ENCODE measurements at regions not wholly inside any gene's neighbourhood (a gene's known extent, or its start where the extent isn't known, plus 50 kb on each side); places are given as distances from the start of the nearest gene placed in this dataset.

DNA sequence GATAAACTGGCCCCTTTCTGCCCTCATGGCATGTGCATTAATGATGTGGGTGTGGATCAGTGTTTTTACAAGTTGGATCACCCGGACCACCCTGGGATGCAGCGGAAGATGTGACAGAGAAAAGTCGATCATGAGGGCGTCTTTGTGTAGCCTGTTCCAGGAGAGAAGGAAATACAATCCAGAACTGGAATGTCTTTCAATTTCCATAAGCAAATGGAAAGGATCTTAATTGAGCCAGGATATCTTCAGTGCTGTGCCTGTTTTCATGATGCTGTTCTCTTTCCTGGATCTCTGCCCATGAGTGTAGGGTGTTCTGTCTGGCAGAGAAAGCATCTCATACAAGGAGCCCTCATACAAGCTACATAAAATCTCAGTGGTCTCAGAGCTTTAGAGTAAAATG is 481.4 kb downstream of the XYLT1 start:
- Histone ChIP-seq H2AK5ac (ENCODE audit: low read depth, low read length) (no peak overlapping the region), H3K79me1 (ENCODE audit: low read depth in 1 of 2, low read length in 2 of 2) (no peaks in the 10 kb centered on the region)
- in situ Hi-C loops (cut with MboI; ENCODE audit: low sequenced_read_pairs) = no loop called here

More for the DNA sequence above, 481.4 kb downstream of the XYLT1 start:
- intact Hi-C loops (cut with micrococcal nuclease) (no loop called here), dilution Hi-C loops (cut with HindIII; ENCODE audit: low sequenced_read_pairs, unreplicated experiment) (no loop called here)
- Histone ChIP-seq H4K20me1 (ENCODE audit: insufficient read depth, low read length) (no peaks in the 10 kb centered on the region), H3K14ac (replicated peaks; ENCODE audit: low read depth, low read length) (no peak overlapping the region), H3K23ac (ENCODE audit: low read depth, low read length) (no peak overlapping the region), H2AK9ac (replicated peaks; ENCODE audit: low read depth, low read length, poor library complexity) (no peak overlapping the region), H4K91ac (ENCODE audit: insufficient read depth, low read depth, low read length) (no peak overlapping the region), H3K27me3 (ENCODE audit: control insufficient read depth, insufficient read depth, low read length) (no peaks in the 10 kb centered on the region), H3K9me3 (ENCODE audit: control insufficient read depth, insufficient read depth, low read length) (peaks cover 12% of the 10 kb centered on the region), H2BK20ac (ENCODE audit: low read depth, low read length) (no peak overlapping the region), H3K9me1 (ENCODE audit: insufficient read depth, low read length) (no peaks in the 10 kb centered on the region), H2BK5ac (ENCODE audit: low read depth, low read length, poor library complexity, severe bottlenecking) (no peak overlapping the region), H3K18ac (ENCODE audit: low read depth, low read length) (no peak overlapping the region), H3K4ac (ENCODE audit: low read depth, low read length) (no peak overlapping the region), H3K4me2 (ENCODE audit: low read depth, low read length) (no peak overlapping the region), H3K9ac (ENCODE audit: low read depth, low read length) (no peak overlapping the region), H4K8ac (ENCODE audit: low read depth in 2 of 2, low read length in 2 of 2) (no peak overlapping the region), H3K4me3 (ENCODE audit: insufficient read depth, low read depth, low read length) (no peak overlapping the region), H3K27ac (ENCODE audit: insufficient read depth, low read length) (no peak overlapping the region), H3K36me3 (ENCODE audit: control insufficient read depth, insufficient read depth, low read length) (no peaks in the 10 kb centered on the region), H2BK15ac (ENCODE audit: low read depth, low read length) (no peak overlapping the region), H4K5ac (ENCODE audit: low read depth, low read length) (no peak overlapping the region), H3K4me1 (ENCODE audit: control insufficient read depth, insufficient read depth, low read length) (no peaks in the 10 kb centered on the region), H3K56ac (ENCODE audit: extremely low read depth, insufficient read depth, low read length) (no peak overlapping the region), H2BK120ac (ENCODE audit: low read depth, low read length) (no peak overlapping the region), H2AFZ (replicated peaks; ENCODE audit: low read length, poor library complexity) (no peak overlapping the region)
- ChIA-PET CTCF (no interaction called here), POLR2A (ENCODE audit: unreplicated experiment) (no interaction called here)
- ATAC-seq (ENCODE audit: low read depth) = no peak
- TF ChIP-seq CEBPB (IDR thresholded peaks at IDR 0.05; ENCODE audit: low read depth, low read length) (no peak), CHD1 (IDR thresholded peaks at IDR 0.05; ENCODE audit: low read depth, low read length) (no peak), MAFK (IDR thresholded peaks at IDR 0.05; ENCODE audit: low read depth, low read length) (no peak), MAZ (IDR thresholded peaks at IDR 0.05; ENCODE audit: borderline replicate concordance, low read depth, low read length) (no peak), BHLHE40 (IDR thresholded peaks at IDR 0.05; ENCODE audit: low read depth, low read length) (no peak)
- TF ChIP-seq, protein P1, sequence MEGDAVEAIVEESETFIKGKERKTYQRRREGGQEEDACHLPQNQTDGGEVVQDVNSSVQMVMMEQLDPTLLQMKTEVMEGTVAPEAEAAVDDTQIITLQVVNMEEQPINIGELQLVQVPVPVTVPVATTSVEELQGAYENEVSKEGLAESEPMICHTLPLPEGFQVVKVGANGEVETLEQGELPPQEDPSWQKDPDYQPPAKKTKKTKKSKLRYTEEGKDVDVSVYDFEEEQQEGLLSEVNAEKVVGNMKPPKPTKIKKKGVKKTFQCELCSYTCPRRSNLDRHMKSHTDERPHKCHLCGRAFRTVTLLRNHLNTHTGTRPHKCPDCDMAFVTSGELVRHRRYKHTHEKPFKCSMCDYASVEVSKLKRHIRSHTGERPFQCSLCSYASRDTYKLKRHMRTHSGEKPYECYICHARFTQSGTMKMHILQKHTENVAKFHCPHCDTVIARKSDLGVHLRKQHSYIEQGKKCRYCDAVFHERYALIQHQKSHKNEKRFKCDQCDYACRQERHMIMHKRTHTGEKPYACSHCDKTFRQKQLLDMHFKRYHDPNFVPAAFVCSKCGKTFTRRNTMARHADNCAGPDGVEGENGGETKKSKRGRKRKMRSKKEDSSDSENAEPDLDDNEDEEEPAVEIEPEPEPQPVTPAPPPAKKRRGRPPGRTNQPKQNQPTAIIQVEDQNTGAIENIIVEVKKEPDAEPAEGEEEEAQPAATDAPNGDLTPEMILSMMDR (conservative IDR thresholded peaks at IDR 0.05; ENCODE audit: low read depth, low read length) = no peak
- TF ChIP-seq, protein P2, sequence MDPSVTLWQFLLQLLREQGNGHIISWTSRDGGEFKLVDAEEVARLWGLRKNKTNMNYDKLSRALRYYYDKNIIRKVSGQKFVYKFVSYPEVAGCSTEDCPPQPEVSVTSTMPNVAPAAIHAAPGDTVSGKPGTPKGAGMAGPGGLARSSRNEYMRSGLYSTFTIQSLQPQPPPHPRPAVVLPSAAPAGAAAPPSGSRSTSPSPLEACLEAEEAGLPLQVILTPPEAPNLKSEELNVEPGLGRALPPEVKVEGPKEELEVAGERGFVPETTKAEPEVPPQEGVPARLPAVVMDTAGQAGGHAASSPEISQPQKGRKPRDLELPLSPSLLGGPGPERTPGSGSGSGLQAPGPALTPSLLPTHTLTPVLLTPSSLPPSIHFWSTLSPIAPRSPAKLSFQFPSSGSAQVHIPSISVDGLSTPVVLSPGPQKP (IDR thresholded peaks at IDR 0.05; ENCODE audit: borderline replicate concordance, low read depth, low read length) = no peak
- no TSS peak for BruUV-seq (replicated peaks)
- no peak for DNase-seq
- WGBS, 2 experiments (ENCODE audit: extremely low coverage in 2 of 2, insufficient read length in 1 of 2) = no CpG with 5 or more reads among the region's 4 CpGs
